Endometrial microvascular endothelial cells (primary cell): ENCODE measurements at regions not wholly inside any gene's neighbourhood (a gene's known extent, or its start where the extent isn't known, plus 50 kb on each side); places are given as distances from the start of the nearest gene placed in this dataset.
"Not testable (repeated sequence)": the region's sequence is repeated elsewhere in the genome, so short reads cannot be mapped to it uniquely, and the experiment has no call there.

Source experiments
- in situ Hi-C: cut with HindIII; loops from 2 replicates; pipeline ENCODE4 v1.10.0; 2017; ENCODE audit warnings: low sequenced_read_pairs, low pct_unique_long_range_greater_than_20kb; ENCODE audit errors: inconsistent ontology term

- in situ Hi-C loops = not testable (repeated sequence)
These were observed 315.3 kb upstream of the SGK1 start for GRCh38 chr6:134632982-134633940.

- in situ Hi-C loops = no loop called here
These were observed 314.1 kb upstream of the SGK1 start for GRCh38 chr6:134632024-134632423.

GRCh38 chr6:134631398-134631924 is 313.5 kb upstream of the SGK1 start:
- in situ Hi-C loops = no loop called here

- in situ Hi-C loops = no loop called here
These were observed 312.7 kb upstream of the SGK1 start for GRCh38 chr6:134630508-134631121.

- in situ Hi-C loops = no loop called here
These were observed 310.2 kb upstream of the SGK1 start for GRCh38 chr6:134628154-134628553.

GRCh38 chr6:134627707-134628106 is 309.8 kb upstream of the SGK1 start:
- in situ Hi-C loops = no loop called here

- in situ Hi-C loops = no loop called here
These were observed 308.7 kb upstream of the SGK1 start for GRCh38 chr6:134626589-134626988.

- in situ Hi-C loops = no loop called here
These were observed 308.2 kb upstream of the SGK1 start for GRCh38 chr6:134626086-134626485.

GRCh38 chr6:134624781-134625180 is 306.9 kb upstream of the SGK1 start:
- in situ Hi-C loops = no loop called here

- in situ Hi-C loops = no loop called here
These were observed 305.5 kb upstream of the SGK1 start for GRCh38 chr6:134623401-134623800.

GRCh38 chr6:134622382-134623173 is 304.7 kb upstream of the SGK1 start:
- in situ Hi-C loops = no loop called here

GRCh38 chr6:134621858-134622257 is 303.9 kb upstream of the SGK1 start:
- in situ Hi-C loops = no loop called here

- in situ Hi-C loops = no loop called here
These were observed 301.9 kb upstream of the SGK1 start for GRCh38 chr6:134619789-134620188.

GRCh38 chr6:134619077-134619476 is 301.2 kb upstream of the SGK1 start:
- in situ Hi-C loops = no loop called here

- in situ Hi-C loops = no loop called here
These were observed 296.9 kb upstream of the SGK1 start for GRCh38 chr6:134614606-134615485.

GRCh38 chr6:134612128-134612527 is 294.2 kb upstream of the SGK1 start:
- in situ Hi-C loops = not testable (repeated sequence)

- in situ Hi-C loops = no loop called here
These were observed 292.5 kb upstream of the SGK1 start for GRCh38 chr6:134610411-134610810.

- in situ Hi-C loops = no loop called here
These were observed 291.9 kb upstream of the SGK1 start for GRCh38 chr6:134609716-134610261.
